ENCODE measurements at regions not wholly inside any gene's neighbourhood (a gene's known extent, or its start where the extent isn't known, plus 50 kb on each side); places are given as distances from the start of the nearest gene placed in this dataset.
A peak's percentile ranks its signal among the peaks of the same experiment; 100 is the strongest.
"Not testable (repeated sequence)": the region's sequence is repeated elsewhere in the genome, so short reads cannot be mapped to it uniquely, and the experiment has no call there.

DNA sequence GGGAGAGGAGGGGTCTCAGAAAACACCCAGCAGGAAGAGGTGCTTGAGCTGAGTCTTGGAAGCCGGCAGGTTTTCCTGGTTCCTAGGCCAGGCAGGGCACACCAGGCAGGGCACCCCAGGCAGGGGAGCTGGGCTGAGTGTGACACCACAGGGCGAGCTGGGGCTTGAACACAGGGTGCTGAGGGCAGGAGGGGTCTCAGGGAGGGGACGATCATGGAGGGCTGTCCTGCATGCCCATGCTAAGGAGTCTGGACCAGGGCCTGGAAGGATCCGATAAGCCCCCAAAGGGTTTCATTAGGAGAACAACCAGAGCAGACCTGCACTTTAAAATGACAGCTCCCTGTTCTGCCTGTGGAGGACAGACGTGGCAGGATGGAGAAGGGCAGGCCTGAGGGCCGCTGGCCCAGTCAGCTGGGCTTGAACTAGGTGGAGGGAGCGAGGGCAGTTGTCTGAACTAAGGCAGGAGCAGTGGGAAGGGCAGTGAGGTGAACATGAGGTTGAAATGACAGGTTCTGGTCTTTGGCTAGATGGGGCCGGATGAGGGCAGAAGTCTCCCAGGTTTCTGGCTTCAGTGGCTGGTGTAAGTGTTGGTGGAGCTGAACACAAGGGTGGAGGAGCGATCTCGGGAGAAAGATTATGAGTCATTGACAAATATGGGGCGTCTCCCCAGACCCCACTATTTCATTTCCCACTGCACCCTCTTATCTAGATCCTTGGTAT is 171.0 kb upstream of the PZP start:
- H3K9me3 ChIP-seq (ENCODE audit: control insufficient read depth in 1 of 2, low read length in 2 of 2) = no peaks in the 10 kb centered on the region
- H3K4me1 ChIP-seq (ENCODE audit: control insufficient read depth in 1 of 2, insufficient read depth in 2 of 2, low read length in 2 of 2) = peaks cover 0 to 4% of the 10 kb centered on the region in 2 donors
- H3K36me3 ChIP-seq (ENCODE audit: control insufficient read depth in 1 of 2, insufficient read depth in 2 of 2, low read length in 2 of 2) = no peaks in the 10 kb centered on the region
- no peak overlapping the region for H3K27ac ChIP-seq (ENCODE audit: low read depth, low read length)
- H3K27me3 ChIP-seq (ENCODE audit: control insufficient read depth in 1 of 2, insufficient read depth in 2 of 2, low read length in 2 of 2) = no peaks in the 10 kb centered on the region
- H3K9ac ChIP-seq (ENCODE audit: low read depth in 1 of 2, low read length in 2 of 2) = no peak overlapping the region
- H3K4me3 ChIP-seq (ENCODE audit: low read depth in 1 of 2, low read length in 2 of 2) = no peak overlapping the region

DNA sequence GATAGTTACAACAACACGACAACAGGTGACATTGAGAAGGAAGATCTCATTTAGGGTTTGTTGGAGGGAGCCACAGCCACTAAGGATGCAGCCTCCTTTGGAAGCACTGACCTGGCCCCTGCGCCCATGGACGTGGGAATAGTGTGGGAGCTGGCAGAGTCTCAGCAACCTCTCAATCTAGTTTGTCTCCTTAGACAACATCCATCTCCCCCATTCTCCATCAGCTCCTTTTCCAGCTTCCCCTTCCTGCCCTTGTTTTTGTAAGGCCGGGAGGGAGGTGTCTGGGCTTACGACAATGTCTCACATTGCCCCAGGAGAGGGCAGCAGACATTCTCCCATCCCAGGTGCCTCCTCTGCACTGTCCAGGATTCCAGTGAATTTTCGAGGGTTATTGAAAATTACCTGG is 170.2 kb upstream of the PZP start:
- Histone ChIP-seq H3K9ac (ENCODE audit: low read depth in 1 of 2, low read length in 2 of 2) (no peak overlapping the region), H3K4me3 (ENCODE audit: low read depth in 1 of 2, low read length in 2 of 2) (no peak overlapping the region), H3K36me3 (ENCODE audit: control insufficient read depth in 1 of 2, insufficient read depth in 2 of 2, low read length in 2 of 2) (no peaks in the 10 kb centered on the region), H3K27me3 (ENCODE audit: control insufficient read depth in 1 of 2, insufficient read depth in 2 of 2, low read length in 2 of 2) (no peaks in the 10 kb centered on the region), H3K9me3 (ENCODE audit: control insufficient read depth in 1 of 2, low read length in 2 of 2) (no peaks in the 10 kb centered on the region), H3K27ac (ENCODE audit: low read depth, low read length) (no peak overlapping the region), H3K4me1 (ENCODE audit: control insufficient read depth in 1 of 2, insufficient read depth in 2 of 2, low read length in 2 of 2) (peaks cover 0 to 4% of the 10 kb centered on the region in 2 donors)

DNA sequence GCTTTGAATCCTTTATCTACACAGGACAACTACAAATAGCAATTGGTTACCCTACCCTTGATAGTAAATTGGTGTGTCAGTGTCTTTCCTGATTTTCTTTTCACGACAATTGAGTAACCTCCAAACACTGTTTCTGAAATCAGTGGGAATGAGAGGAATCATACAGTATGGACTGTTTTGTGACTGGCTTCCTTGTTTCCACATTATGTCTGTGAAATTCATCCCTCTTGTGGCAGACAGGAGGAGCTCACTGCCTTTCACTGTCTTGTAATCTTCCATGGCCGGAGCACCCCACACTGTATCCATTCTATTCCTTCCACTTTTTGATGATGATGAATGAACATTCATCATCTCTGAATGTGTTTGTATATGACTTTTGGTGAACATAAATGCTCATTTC is 164.0 kb upstream of the PZP start:
- Histone ChIP-seq H3K27me3 (ENCODE audit: control insufficient read depth in 1 of 2, insufficient read depth in 2 of 2, low read length in 2 of 2) (no peaks in the 10 kb centered on the region), H3K27ac (ENCODE audit: low read depth, low read length) (no peak overlapping the region), H3K36me3 (ENCODE audit: control insufficient read depth in 1 of 2, insufficient read depth in 2 of 2, low read length in 2 of 2) (no peaks in the 10 kb centered on the region), H3K4me1 (ENCODE audit: control insufficient read depth in 1 of 2, insufficient read depth in 2 of 2, low read length in 2 of 2) (no peaks in the 10 kb centered on the region), H3K9me3 (ENCODE audit: control insufficient read depth in 1 of 2, low read length in 2 of 2) (no peaks in the 10 kb centered on the region), H3K4me3 (ENCODE audit: low read depth in 1 of 2, low read length in 2 of 2) (no peak overlapping the region), H3K9ac (ENCODE audit: low read depth in 1 of 2, low read length in 2 of 2) (no peak overlapping the region)

DNA sequence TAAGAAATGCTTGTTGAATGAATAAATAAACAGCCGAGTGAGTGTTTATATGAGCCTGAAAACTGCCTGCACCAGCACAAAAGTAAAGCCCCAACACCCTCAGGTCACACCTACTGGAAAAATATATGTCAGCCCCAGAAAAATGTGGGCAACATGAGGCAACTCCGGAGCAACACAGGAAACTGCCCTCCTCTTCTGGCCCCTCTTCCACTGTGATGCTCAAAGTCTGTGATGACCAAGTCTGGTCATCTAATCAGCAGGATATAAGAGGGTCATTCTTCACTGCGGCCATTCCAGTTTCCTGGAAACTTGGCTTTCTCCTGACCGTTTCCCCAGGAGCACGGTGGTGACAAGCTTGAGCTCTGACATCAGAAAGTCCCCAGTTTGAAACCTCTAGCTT is 159.6 kb upstream of the PZP start:
- Histone ChIP-seq H3K27ac (ENCODE audit: low read depth, low read length) (no peak overlapping the region), H3K4me3 (ENCODE audit: low read depth in 1 of 2, low read length in 2 of 2) (no peak overlapping the region), H3K27me3 (ENCODE audit: control insufficient read depth in 1 of 2, insufficient read depth in 2 of 2, low read length in 2 of 2) (no peaks in the 10 kb centered on the region), H3K9me3 (ENCODE audit: control insufficient read depth in 1 of 2, low read length in 2 of 2) (no peaks in the 10 kb centered on the region), H3K36me3 (ENCODE audit: control insufficient read depth in 1 of 2, insufficient read depth in 2 of 2, low read length in 2 of 2) (no peaks in the 10 kb centered on the region), H3K4me1 (ENCODE audit: control insufficient read depth in 1 of 2, insufficient read depth in 2 of 2, low read length in 2 of 2) (peaks cover 7 to 9% of the 10 kb centered on the region in 2 donors), H3K9ac (ENCODE audit: low read depth in 1 of 2, low read length in 2 of 2) (no peak overlapping the region)

DNA sequence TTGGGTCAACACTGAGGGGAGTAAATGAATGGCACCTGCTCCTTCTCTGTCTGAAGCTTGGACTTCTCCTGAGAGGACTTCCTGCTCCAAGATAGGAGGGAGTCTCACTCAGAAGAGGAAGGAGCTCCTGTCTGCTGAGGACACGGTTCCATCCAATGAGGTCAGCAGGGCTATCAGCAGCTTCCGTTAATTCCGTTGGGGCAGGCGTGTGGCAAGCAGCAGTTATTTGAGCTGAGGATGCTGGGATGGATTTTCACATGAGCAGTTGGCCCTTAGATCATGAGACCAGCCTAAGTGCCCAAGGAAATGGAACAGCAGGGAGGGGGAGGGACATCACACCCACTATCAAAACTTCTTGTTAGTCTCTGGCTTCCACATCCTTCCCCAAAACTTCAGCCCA is 159.0 kb upstream of the PZP start:
- Histone ChIP-seq H3K9ac (ENCODE audit: low read depth in 1 of 2, low read length in 2 of 2) (no peak overlapping the region), H3K27me3 (ENCODE audit: control insufficient read depth in 1 of 2, insufficient read depth in 2 of 2, low read length in 2 of 2) (no peaks in the 10 kb centered on the region), H3K4me1 (ENCODE audit: control insufficient read depth in 1 of 2, insufficient read depth in 2 of 2, low read length in 2 of 2) (peaks cover 7 to 9% of the 10 kb centered on the region in 2 donors), H3K36me3 (ENCODE audit: control insufficient read depth in 1 of 2, insufficient read depth in 2 of 2, low read length in 2 of 2) (no peaks in the 10 kb centered on the region), H3K9me3 (ENCODE audit: control insufficient read depth in 1 of 2, low read length in 2 of 2) (no peaks in the 10 kb centered on the region), H3K4me3 (ENCODE audit: low read depth in 1 of 2, low read length in 2 of 2) (no peak overlapping the region), H3K27ac (ENCODE audit: low read depth, low read length) (no peak overlapping the region)

DNA sequence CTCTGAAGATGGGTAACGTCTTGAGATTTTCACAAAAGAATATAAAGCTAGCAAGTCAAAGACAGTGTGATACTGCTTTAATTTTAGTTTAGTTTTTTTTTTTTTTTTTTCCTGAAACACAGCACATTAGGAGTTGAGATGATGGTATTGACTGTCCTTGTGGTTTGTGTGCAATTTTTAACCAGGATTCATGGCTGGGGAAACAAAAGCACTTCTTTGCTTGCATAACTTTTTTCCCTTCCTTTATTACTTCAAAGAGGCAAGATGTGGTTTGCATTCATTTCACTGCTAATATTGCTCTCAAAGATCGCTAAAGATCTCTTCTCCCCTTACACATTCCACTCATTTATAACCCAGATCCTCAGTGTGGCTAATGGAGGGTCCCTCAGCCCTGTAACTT is 157.1 kb upstream of the PZP start:
- Histone ChIP-seq H3K9ac (ENCODE audit: low read depth in 1 of 2, low read length in 2 of 2) (peak overlapping the region in 1 of 2 donors; percentile 10), H3K27ac (ENCODE audit: low read depth, low read length) (no peak overlapping the region), H3K9me3 (ENCODE audit: control insufficient read depth in 1 of 2, low read length in 2 of 2) (no peaks in the 10 kb centered on the region), H3K36me3 (ENCODE audit: control insufficient read depth in 1 of 2, insufficient read depth in 2 of 2, low read length in 2 of 2) (no peaks in the 10 kb centered on the region), H3K4me1 (ENCODE audit: control insufficient read depth in 1 of 2, insufficient read depth in 2 of 2, low read length in 2 of 2) (peaks cover 7 to 9% of the 10 kb centered on the region in 2 donors), H3K27me3 (ENCODE audit: control insufficient read depth in 1 of 2, insufficient read depth in 2 of 2, low read length in 2 of 2) (no peaks in the 10 kb centered on the region), H3K4me3 (ENCODE audit: low read depth in 1 of 2, low read length in 2 of 2) (no peak overlapping the region)

DNA sequence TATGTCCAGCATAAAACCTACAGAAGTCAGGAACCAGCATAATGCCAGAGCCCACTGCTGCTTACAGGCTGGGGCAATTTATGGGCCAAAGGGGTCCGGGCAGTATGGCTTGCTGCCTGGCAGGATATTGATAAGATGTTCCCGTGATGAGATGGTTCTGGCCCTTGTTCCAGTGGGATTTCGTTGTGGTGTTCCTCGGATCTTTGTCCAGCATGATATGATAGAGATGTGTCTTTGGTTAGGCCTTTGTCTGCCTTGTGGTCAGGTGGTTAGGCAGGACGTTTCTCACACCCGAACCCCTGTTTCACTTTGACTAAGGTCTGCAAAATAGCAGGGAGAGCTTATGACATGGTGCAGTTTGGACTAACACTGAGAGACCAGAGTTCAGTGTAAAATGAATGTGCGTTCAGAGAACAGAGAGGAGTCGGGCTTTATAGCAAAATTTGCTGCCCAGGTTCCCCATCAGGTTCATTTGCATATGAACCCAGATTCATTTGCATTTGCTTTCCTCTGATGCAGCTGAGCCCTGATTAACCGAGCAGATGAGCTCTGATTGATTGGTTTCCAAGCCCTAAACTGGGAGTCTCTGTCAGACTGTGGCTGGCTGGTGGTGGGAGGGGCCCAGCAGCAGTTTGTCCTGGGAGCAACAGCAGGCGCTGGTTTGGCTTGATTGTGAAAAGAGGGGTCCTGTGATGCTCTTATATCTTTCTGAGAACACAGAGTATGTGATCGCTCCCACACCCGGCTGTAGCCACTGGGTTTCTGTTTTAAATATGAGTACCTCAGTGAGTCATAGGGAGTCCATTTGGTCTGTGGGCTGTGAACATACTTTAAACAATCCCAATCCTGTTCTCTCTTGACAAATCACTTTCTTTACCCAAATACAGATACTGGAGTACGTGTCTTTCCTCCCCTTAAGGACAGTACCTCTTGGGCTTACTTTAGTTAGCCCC is 156.3 kb upstream of the PZP start:
- Histone ChIP-seq H3K9me3 (ENCODE audit: control insufficient read depth in 1 of 2, low read length in 2 of 2) (no peaks in the 10 kb centered on the region), H3K27ac (ENCODE audit: low read depth, low read length) (no peak overlapping the region), H3K4me3 (ENCODE audit: low read depth in 1 of 2, low read length in 2 of 2) (no peak overlapping the region), H3K4me1 (ENCODE audit: control insufficient read depth in 1 of 2, insufficient read depth in 2 of 2, low read length in 2 of 2) (peaks cover 7 to 9% of the 10 kb centered on the region in 2 donors), H3K27me3 (ENCODE audit: control insufficient read depth in 1 of 2, insufficient read depth in 2 of 2, low read length in 2 of 2) (no peaks in the 10 kb centered on the region), H3K9ac (ENCODE audit: low read depth in 1 of 2, low read length in 2 of 2) (peak overlapping the region in 1 of 2 donors; percentile 10), H3K36me3 (ENCODE audit: control insufficient read depth in 1 of 2, insufficient read depth in 2 of 2, low read length in 2 of 2) (no peaks in the 10 kb centered on the region)

DNA sequence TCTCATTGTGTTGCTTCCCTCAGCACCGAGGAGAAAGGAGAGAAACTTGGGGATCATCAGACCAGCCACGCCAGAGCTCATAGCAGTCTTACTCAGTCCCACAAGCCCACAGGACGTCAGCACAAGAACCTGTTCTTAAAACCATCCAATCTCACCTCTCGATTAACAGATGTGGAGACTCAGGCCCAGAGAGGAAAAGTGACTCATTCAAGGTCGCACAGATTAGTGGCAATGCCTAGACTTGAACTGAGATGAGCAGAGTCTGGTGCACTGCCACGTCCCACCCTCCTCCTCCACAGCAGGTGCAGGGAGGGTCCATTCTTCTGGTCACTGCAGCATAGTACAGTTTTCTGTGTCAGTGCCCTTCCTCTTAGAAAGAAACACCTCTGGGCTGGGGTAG is 154.9 kb upstream of the PZP start:
- no peak overlapping the region for H3K9ac ChIP-seq (ENCODE audit: low read depth in 1 of 2, low read length in 2 of 2)
- H3K4me1 ChIP-seq (ENCODE audit: control insufficient read depth in 1 of 2, insufficient read depth in 2 of 2, low read length in 2 of 2) = peaks cover 7 to 9% of the 10 kb centered on the region in 2 donors
- no peak overlapping the region for H3K4me3 ChIP-seq (ENCODE audit: low read depth in 1 of 2, low read length in 2 of 2)
- no peaks in the 10 kb centered on the region for H3K9me3 ChIP-seq (ENCODE audit: control insufficient read depth in 1 of 2, low read length in 2 of 2)
- no peaks in the 10 kb centered on the region for H3K36me3 ChIP-seq (ENCODE audit: control insufficient read depth in 1 of 2, insufficient read depth in 2 of 2, low read length in 2 of 2)
- H3K27ac ChIP-seq (ENCODE audit: low read depth, low read length) = no peak overlapping the region
- no peaks in the 10 kb centered on the region for H3K27me3 ChIP-seq (ENCODE audit: control insufficient read depth in 1 of 2, insufficient read depth in 2 of 2, low read length in 2 of 2)

DNA sequence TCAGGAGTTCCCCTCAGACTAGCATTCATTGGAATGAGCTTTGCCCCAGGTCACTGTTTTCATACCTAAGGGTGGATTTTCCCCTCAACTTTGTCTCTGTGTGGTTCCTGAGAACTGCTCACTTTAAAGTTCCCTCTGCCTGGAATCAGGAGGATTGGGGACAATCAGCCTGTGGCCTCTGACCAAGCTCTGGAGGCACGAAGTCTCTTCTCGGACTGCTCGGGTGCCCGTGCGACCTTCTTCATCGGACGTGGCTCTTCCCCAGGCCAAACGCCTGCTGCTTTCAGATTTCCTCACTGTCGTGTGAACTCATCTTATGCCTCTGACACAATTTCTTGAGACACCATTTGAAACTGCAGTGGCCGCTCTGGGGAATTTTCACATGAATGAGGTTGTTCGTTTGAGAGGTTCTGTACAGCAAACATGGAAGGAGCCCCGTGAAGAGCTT is 153.7 kb upstream of the PZP start:
- peaks cover 7 to 9% of the 10 kb centered on the region in 2 donors for H3K4me1 ChIP-seq (ENCODE audit: control insufficient read depth in 1 of 2, insufficient read depth in 2 of 2, low read length in 2 of 2)
- H3K27me3 ChIP-seq (ENCODE audit: control insufficient read depth in 1 of 2, insufficient read depth in 2 of 2, low read length in 2 of 2) = no peaks in the 10 kb centered on the region
- H3K9me3 ChIP-seq (ENCODE audit: control insufficient read depth in 1 of 2, low read length in 2 of 2) = no peaks in the 10 kb centered on the region
- no peak overlapping the region for H3K9ac ChIP-seq (ENCODE audit: low read depth in 1 of 2, low read length in 2 of 2)
- no peaks in the 10 kb centered on the region for H3K36me3 ChIP-seq (ENCODE audit: control insufficient read depth in 1 of 2, insufficient read depth in 2 of 2, low read length in 2 of 2)
- H3K27ac ChIP-seq (ENCODE audit: low read depth, low read length) = no peak overlapping the region
- H3K4me3 ChIP-seq (ENCODE audit: low read depth in 1 of 2, low read length in 2 of 2) = no peak overlapping the region

DNA sequence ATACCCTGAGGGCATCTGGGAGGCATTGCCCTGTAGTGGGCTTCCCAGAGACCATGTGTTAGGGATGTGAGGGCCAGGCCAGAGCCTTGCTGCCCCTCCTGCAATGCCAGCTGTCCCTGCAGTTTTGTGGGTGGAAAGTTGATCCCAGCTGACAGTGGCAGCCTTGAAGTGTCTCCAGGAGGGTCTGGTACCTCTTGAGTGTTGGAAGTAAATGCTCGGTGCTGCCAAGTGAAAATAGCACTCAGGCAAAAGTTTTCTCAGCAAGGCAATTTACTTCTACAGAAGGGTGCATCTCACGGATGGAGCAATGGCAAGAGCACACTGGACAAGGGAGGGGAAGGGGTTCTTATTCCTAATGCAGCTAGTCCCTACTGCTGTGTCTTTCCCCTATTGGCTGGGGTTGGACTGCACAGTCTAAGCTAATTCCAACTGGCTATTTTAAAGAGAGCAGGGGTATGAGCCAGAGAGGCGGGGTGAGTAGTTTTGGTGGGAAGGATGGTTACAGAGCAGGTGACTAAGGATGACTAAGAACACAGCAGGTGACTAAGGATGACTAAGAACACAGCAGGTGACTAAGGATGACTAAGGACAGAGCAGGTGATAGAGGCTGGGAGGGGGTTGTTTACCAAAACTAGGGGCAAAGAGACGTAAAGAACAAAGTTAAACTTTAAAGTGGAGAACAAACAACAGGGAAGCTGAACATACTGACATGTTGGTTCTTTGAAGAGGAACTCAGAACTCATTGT is 146.0 kb upstream of the PZP start:
- not testable (repeated sequence) for H3K27me3 ChIP-seq (ENCODE audit: control insufficient read depth in 1 of 2, insufficient read depth in 2 of 2, low read length in 2 of 2); H3K9ac ChIP-seq (ENCODE audit: low read depth in 1 of 2, low read length in 2 of 2); H3K4me3 ChIP-seq (ENCODE audit: low read depth in 1 of 2, low read length in 2 of 2); H3K36me3 ChIP-seq (ENCODE audit: control insufficient read depth in 1 of 2, insufficient read depth in 2 of 2, low read length in 2 of 2); H3K27ac ChIP-seq (ENCODE audit: low read depth, low read length); H3K4me1 ChIP-seq (ENCODE audit: control insufficient read depth in 1 of 2, insufficient read depth in 2 of 2, low read length in 2 of 2)
- H3K9me3 ChIP-seq (ENCODE audit: control insufficient read depth in 1 of 2, low read length in 2 of 2) = peaks cover 10 to 20% of the 10 kb centered on the region in 2 donors

All from duodenal mucosa (tissue), 2 donors.